SK-N-SH (cell line): ENCODE measurements at regions not wholly inside any gene's neighbourhood (a gene's known extent, or its start where the extent isn't known, plus 50 kb on each side); places are given as distances from the start of the nearest gene placed in this dataset.

Experiments
- CTCF ChIA-PET: fragments of 300-600, 350-600 bp; formaldehyde crosslinking; extraction: SDS; loops from one replicate; lab custom pipeline; 2021; lab: Yijun Ruan, JAX
- POLR2A ChIA-PET: fragments of 350-600 bp; sonication (Branson Sonifier 250); formaldehyde crosslinking; extraction: SDS; loops from one replicate; lab custom pipeline; 2020; ENCODE audit warnings: antibody characterized with exemption, inconsistent platforms; lab: Yijun Ruan, JAX
- DNase-seq: peaks from one replicate; pipeline ENCODE4 v3.0.0; 2012
- H2AFZ ChIP-seq: fragments of 200-600 bp; sonication (generic); 2 replicates; pipeline ENCODE4 v1.8.1; 2016; ENCODE audit warnings: antibody characterized with exemption, mild to moderate bottlenecking, low read depth
- H3F3A ChIP-seq: fragments of 200-600 bp; sonication (generic); replicated peaks from 2 replicates; pipeline ENCODE3; 2016; ENCODE audit warnings: antibody characterized with exemption, mild to moderate bottlenecking; ENCODE audit not compliant: insufficient read depth
- H3K27ac ChIP-seq, 2 experiments: fragments of 200-500 bp in 1 of 2; fragments of 200-600 bp in 1 of 2; sonication (Bioruptor generic) in 1 of 2; sonication (generic), shearing (Covaris generic) in 1 of 2; 2 replicates each; pipeline versions ENCODE4 v1.5.1 to v1.6.1; 2014 to 2016; ENCODE audit warnings: low read depth in 2 of 2, inconsistent platforms in 1 of 2, low read length in 1 of 2, mild to moderate bottlenecking in 1 of 2, mixed read lengths in 1 of 2
- H3K27me3 ChIP-seq: fragments of 200-600 bp; sonication (generic), shearing (Covaris generic); 2 replicates; pipeline ENCODE4 v1.6.1; 2016; ENCODE audit warnings: mixed run types; ENCODE audit not compliant: insufficient read depth
- H3K36me3 ChIP-seq, 2 experiments: fragments of 200-500 bp in 1 of 2; fragments of 200-600 bp in 1 of 2; sonication (Bioruptor generic) in 1 of 2; sonication (generic) in 1 of 2; replicated peaks in 1 of 2; 2 replicates each; pipeline versions ENCODE3 to v1.5.1; 2014 to 2016; ENCODE audit warnings: low read length in 1 of 2, mild to moderate bottlenecking in 1 of 2; ENCODE audit not compliant: insufficient read depth in 2 of 2, control insufficient read depth in 1 of 2
- H3K4me1 ChIP-seq, 2 experiments: fragments of 200-500 bp in 1 of 2; fragments of 200-600 bp in 1 of 2; sonication (Bioruptor generic) in 1 of 2; sonication (generic), shearing (Covaris generic) in 1 of 2; 2 replicates each; pipeline versions ENCODE4 v1.5.1 to v1.6.1; 2014 to 2016; ENCODE audit warnings: low read depth in 1 of 2, low read length in 1 of 2, mixed run types in 1 of 2; ENCODE audit not compliant: insufficient read depth in 2 of 2, control insufficient read depth in 1 of 2
- H3K4me2 ChIP-seq: fragments of 200-600 bp; sonication (generic), shearing (Covaris generic); 2 replicates; pipeline ENCODE4 v1.6.1; 2017; ENCODE audit warnings: mixed run types
- H3K4me3 ChIP-seq, 2 experiments: fragments of 200-500 bp in 1 of 2; fragments of 200-600 bp in 1 of 2; sonication (Bioruptor generic) in 1 of 2; sonication (generic), shearing (Covaris generic) in 1 of 2; 2 replicates each; pipeline versions ENCODE4 v1.5.1 to v1.8.1; 2014 to 2016; ENCODE audit warnings: low read depth in 2 of 2, inconsistent platforms in 1 of 2, low read length in 1 of 2, mild to moderate bottlenecking in 1 of 2, mixed read lengths in 1 of 2, moderate library complexity in 1 of 2
- H3K79me2 ChIP-seq: fragments of 200-600 bp; sonication (generic); 2 replicates; pipeline ENCODE4 v1.8.1; 2017; ENCODE audit warnings: mild to moderate bottlenecking; ENCODE audit not compliant: insufficient read depth
- H3K9ac ChIP-seq: fragments of 200-600 bp; sonication (generic); 2 replicates; pipeline ENCODE4 v1.6.1; 2017; ENCODE audit warnings: mixed run types
- H3K9me2 ChIP-seq: fragments of 200-600 bp; sonication (generic); 2 replicates; pipeline ENCODE4 v1.6.1; 2017; ENCODE audit warnings: mixed run types
- H3K9me3 ChIP-seq: fragments of 200-600 bp; sonication (generic); 2 replicates; pipeline ENCODE4 v1.6.1; 2017; ENCODE audit warnings: mixed run types, mild to moderate bottlenecking, moderate library complexity
- H4K20me1 ChIP-seq: fragments of 200-600 bp; sonication (generic); 2 replicates; pipeline ENCODE4 v1.6.1; 2017; ENCODE audit warnings: mild to moderate bottlenecking, mixed run types; ENCODE audit not compliant: insufficient read depth
- CHD2 ChIP-seq: fragments of 150-350 bp; IDR thresholded peaks from 2 replicates; pipeline ENCODE4 v1.6.1; 2018; ENCODE audit warnings: low read length; ENCODE audit not compliant: partially characterized antibody
- EZH2phosphoT487 ChIP-seq: fragments of 200-600 bp; sonication (generic); IDR thresholded peaks from 2 replicates; pipeline ENCODE4 v1.6.1; 2017; ENCODE audit warnings: low read depth, mixed run types, mild to moderate bottlenecking, antibody characterized with exemption, moderate library complexity, borderline replicate concordance
- FOSL2 ChIP-seq: IDR thresholded peaks from 2 replicates; pipeline ENCODE4 v1.4.0; 2012; ENCODE audit warnings: low read depth, mild to moderate bottlenecking, moderate library complexity, borderline replicate concordance
- FOXM1 ChIP-seq: IDR thresholded peaks from 2 replicates; pipeline ENCODE4 v1.4.0; 2012; ENCODE audit warnings: low read depth, mild to moderate bottlenecking
- IRF3 ChIP-seq: fragments of 150-350 bp; IDR thresholded peaks from 2 replicates; pipeline ENCODE4 v1.6.1; 2016; ENCODE audit warnings: mild to moderate bottlenecking, low read depth, low read length
- NRF1 ChIP-seq: IDR thresholded peaks from 2 replicates; pipeline ENCODE4 v1.6.1; 2012; ENCODE audit warnings: low read depth, mild to moderate bottlenecking, low read length
- POLR2AphosphoS5 ChIP-seq: IDR thresholded peaks from 2 replicates; pipeline ENCODE4 v1.6.1; 2012; ENCODE audit warnings: low read depth, low read length
- SMC3 ChIP-seq: IDR thresholded peaks from 2 replicates; pipeline ENCODE4 v1.6.1; 2012; ENCODE audit warnings: low read depth, low read length, improper control_type of control experiment
- TAF1 ChIP-seq: IDR thresholded peaks from 2 replicates; pipeline ENCODE4 v1.6.1; 2012; ENCODE audit warnings: low read depth, mild to moderate bottlenecking, low read length, moderate library complexity, borderline replicate concordance
- WGBS: methylation state at CpG from one replicate; pipeline ENCODE4 v1.1.6; 2017; ENCODE audit warnings: low lambda C conversion rate; 5-methylcytosine and 5-hydroxymethylcytosine counted together
- TF ChIP-seq, protein P1 (sequence below): fragments of 150-350 bp; IDR thresholded peaks from 2 replicates; pipeline ENCODE4 v1.6.1; 2017; ENCODE audit warnings: antibody characterized with exemption, low read length, low read depth, borderline replicate concordance

DNA sequence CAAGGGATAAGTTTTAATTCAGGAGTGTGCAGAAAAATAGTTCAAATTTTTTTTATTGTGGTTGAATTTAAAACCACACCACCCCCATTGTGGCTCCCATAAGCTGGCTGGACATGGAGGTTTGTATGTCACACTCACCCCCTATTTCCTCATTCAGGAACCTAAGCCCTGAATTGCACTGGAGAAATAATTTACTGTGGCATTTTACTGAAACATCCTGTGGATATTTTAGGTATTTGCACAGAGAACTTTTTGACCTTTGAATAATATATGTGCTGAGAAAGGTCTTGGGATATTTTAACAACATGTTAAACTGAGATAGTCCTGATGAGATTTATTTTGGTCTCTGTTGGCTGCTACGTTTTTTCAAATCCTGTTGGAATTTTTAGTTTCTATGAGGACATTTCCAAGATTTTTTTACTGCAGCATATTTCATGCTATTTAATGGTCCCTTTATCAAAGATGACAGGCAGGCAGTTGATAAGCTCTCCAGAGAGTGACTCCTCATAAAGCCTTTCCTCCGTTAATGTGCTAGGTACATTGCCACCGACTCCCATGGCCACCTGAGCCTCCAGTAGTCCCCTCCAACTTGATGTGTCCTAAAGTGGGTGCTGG, 51.2 kb upstream of the PALM2AKAP2 start:
- ChIA-PET CTCF (no interaction called here), POLR2A (no interaction called here)
- WGBS, result 13% methylated on average over 3 of the region's 3 CpGs
- H3K4me1 ChIP-seq, result no peaks in the 10 kb centered on the region
- H4K20me1 ChIP-seq, result no peaks in the 10 kb centered on the region
- H3K9me2 ChIP-seq, result no peaks in the 10 kb centered on the region
- no peak overlapping the region for H3K9ac ChIP-seq
- H3K9me3 ChIP-seq, result no peaks in the 10 kb centered on the region
- no peaks in the 10 kb centered on the region for H3K79me2 ChIP-seq
- no peak overlapping the region; the same call in 1 of the 2 replicates for H2AFZ ChIP-seq
- no peaks in the 10 kb centered on the region for H3K36me3 ChIP-seq
- H3K4me3 ChIP-seq, result no peak overlapping the region
- H3K27me3 ChIP-seq, result no peaks in the 10 kb centered on the region; the same call in 1 of the 2 replicates
- no peak for TF ChIP-seq IRF3
- TF ChIP-seq FOXM1, result no peak
- TF ChIP-seq SMC3, result no peak
- TF ChIP-seq FOSL2, result no peak
- TF ChIP-seq NRF1, result no peak
- no peak for TF ChIP-seq CHD2
- no peak for TF ChIP-seq POLR2AphosphoS5
- TF ChIP-seq TAF1, result no peak
- TF ChIP-seq, protein P1, sequence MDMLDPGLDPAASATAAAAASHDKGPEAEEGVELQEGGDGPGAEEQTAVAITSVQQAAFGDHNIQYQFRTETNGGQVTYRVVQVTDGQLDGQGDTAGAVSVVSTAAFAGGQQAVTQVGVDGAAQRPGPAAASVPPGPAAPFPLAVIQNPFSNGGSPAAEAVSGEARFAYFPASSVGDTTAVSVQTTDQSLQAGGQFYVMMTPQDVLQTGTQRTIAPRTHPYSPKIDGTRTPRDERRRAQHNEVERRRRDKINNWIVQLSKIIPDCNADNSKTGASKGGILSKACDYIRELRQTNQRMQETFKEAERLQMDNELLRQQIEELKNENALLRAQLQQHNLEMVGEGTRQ, result no peak
- H3F3A ChIP-seq, result no peaks in the 10 kb centered on the region
- no peak overlapping the region for H3K4me2 ChIP-seq
- DNase-seq, result no peak
- no peak overlapping the region for H3K27ac ChIP-seq

DNA sequence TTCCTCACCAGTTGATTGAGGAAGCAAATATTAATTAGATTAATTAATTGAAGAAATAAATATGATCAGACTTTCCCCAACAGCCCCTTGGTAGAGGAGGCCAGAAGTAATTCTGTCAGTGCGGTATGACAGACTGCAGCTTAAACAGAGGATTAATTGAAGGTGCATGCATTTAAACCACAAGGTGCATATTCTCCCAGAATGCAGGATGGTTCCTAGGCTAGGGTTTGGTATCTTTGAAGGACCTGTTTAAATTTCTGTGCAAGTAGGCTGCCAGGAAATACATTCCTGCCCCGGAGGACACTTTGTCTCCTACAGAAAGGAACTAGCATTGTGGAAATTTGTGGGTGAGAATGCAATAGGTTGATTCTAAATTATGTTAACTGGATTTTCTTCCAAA, 50.5 kb upstream of the PALM2AKAP2 start:
- Histone ChIP-seq H3K9ac (no peak overlapping the region), H3K4me3 (no peak overlapping the region), H2AFZ (no peak overlapping the region), H3K36me3 (no peaks in the 10 kb centered on the region)
- TF ChIP-seq EZH2phosphoT487, result no peak
- TF ChIP-seq, protein P1, result no peak
- TF ChIP-seq, all 33 proteins: peak for 0
- Histone ChIP-seq H3K9me3 (no peaks in the 10 kb centered on the region), H4K20me1 (no peaks in the 10 kb centered on the region), H3F3A (no peaks in the 10 kb centered on the region), H3K27me3 (no peaks in the 10 kb centered on the region; the same call in 1 of the 2 replicates), H3K4me1 (no peaks in the 10 kb centered on the region), H3K79me2 (no peaks in the 10 kb centered on the region), H3K4me2 (no peak overlapping the region), H3K9me2 (no peaks in the 10 kb centered on the region), H3K27ac (no peak overlapping the region)
- ChIA-PET CTCF (no interaction called here), POLR2A (no interaction called here)
- DNase-seq, result no peak
- WGBS, result 41% methylated on average over 2 of the region's 2 CpGs
